K562 (cell line): ENCODE measurements at regions not wholly inside any gene's neighbourhood (a gene's known extent, or its start where the extent isn't known, plus 50 kb on each side); places are given as distances from the start of the nearest gene placed in this dataset.

Source experiments
- ATAC-seq: fragments of 200-7000 bp; cut with Tn5 transposase; 3 replicates; pipeline ENCODE4 v1.9.1; 2020; ENCODE audit warnings: moderate library complexity
- BruUV-seq: library from RNA; stranded (reverse); fragments of 400-500 nt; replicated peaks from 2 replicates; lab custom pipeline; 2021; lab: Mats Ljungman, UMichigan
- CTCF ChIA-PET: fragments of 300-600 bp; formaldehyde crosslinking; extraction: SDS; loops from one replicate; lab custom pipeline; 2021; ENCODE audit warnings: low intra/inter-chr PET ratio; lab: Yijun Ruan, JAX
- POLR2A ChIA-PET: fragments of 300-600, 350-650 bp; sonication (Branson Sonifier 250); formaldehyde crosslinking; extraction: SDS; loops from one replicate; lab custom pipeline; 2021; ENCODE audit warnings: antibody characterized with exemption, inconsistent platforms; lab: Yijun Ruan, JAX
- DNase-seq, 4 experiments: peaks; one replicate each; pipeline versions ENCODE4 v3.0.0 to v3.0.0-alpha.2; 2011 to 2018; ENCODE audit warnings: low spot score in 3 of 4, mixed read lengths in 3 of 4; ENCODE audit errors: extremely low read depth in 1 of 4
- FAIRE-seq: peaks from 2 replicates; lab custom pipeline; 2011; peaks lifted over from hg19 to GRCh38; lab: Jason Lieb, UNC
- H2AFZ ChIP-seq: 2 replicates; pipeline ENCODE4 v1.6.0; 2011; ENCODE audit warnings: low read depth, low read length, control low read depth, inconsistent platforms
- H3K27ac ChIP-seq: fragments of 200-600 bp; 3 replicates; pipeline ENCODE4 v1.8.0; 2011; ENCODE audit warnings: low read depth, mild to moderate bottlenecking, control low read depth, inconsistent platforms, low read length, moderate library complexity, mixed read lengths; ENCODE audit errors: extremely low read depth
- H3K27me3 ChIP-seq, 2 experiments: fragments of 300-600 bp in 1 of 2; 2 replicates in 1 of 2; 3 replicates in 1 of 2; pipeline versions ENCODE4 v1.6.0 to v1.8.0; 2011; ENCODE audit warnings: inconsistent platforms in 2 of 2, low read length in 2 of 2, mild to moderate bottlenecking in 1 of 2, mixed read lengths in 1 of 2, moderate library complexity in 1 of 2; ENCODE audit not compliant: control insufficient read depth in 2 of 2, insufficient read depth in 2 of 2
- H3K36me3 ChIP-seq: fragments of 300-600 bp; 3 replicates; pipeline ENCODE4 v1.8.0; 2011; ENCODE audit warnings: mild to moderate bottlenecking, low read length, inconsistent platforms; ENCODE audit not compliant: control insufficient read depth, insufficient read depth
- H3K4me1 ChIP-seq, 2 experiments: fragments of 200-600 bp in 1 of 2; replicated peaks in 1 of 2; 2 replicates in 1 of 2; 3 replicates in 1 of 2; pipeline versions ENCODE4 v1.5.1 to v1.8.0; 2011; ENCODE audit warnings: inconsistent platforms in 2 of 2, low read length in 2 of 2, mild to moderate bottlenecking in 1 of 2, mixed read lengths in 1 of 2, moderate library complexity in 1 of 2; ENCODE audit not compliant: control insufficient read depth in 2 of 2, insufficient read depth in 2 of 2
- H3K4me2 ChIP-seq: 2 replicates; pipeline ENCODE4 v1.6.1; 2011; ENCODE audit warnings: low read length, control low read depth, inconsistent platforms, mixed read lengths; ENCODE audit not compliant: insufficient read depth
- H3K4me3 ChIP-seq: fragments of 200-600 bp; sonication (generic), shearing (Covaris generic); 2 replicates; pipeline ENCODE4 v1.5.1; 2016; ENCODE audit warnings: control low read depth, inconsistent platforms
- H3K79me2 ChIP-seq: fragments of 200-600 bp; 3 replicates; pipeline ENCODE4 v1.8.0; 2011; ENCODE audit warnings: low read length, inconsistent platforms; ENCODE audit not compliant: control insufficient read depth, insufficient read depth
- H3K9ac ChIP-seq, 2 experiments: 2 replicates each; pipeline versions ENCODE4 v1.6.0 to v1.6.1; 2011; ENCODE audit warnings: low read depth in 2 of 2, low read length in 2 of 2, control low read depth in 1 of 2, inconsistent platforms in 1 of 2, mild to moderate bottlenecking in 1 of 2, mixed read lengths in 1 of 2; ENCODE audit not compliant: insufficient read depth in 1 of 2
- H3K9me1 ChIP-seq: one replicate; pipeline ENCODE4 v1.6.0; 2011; ENCODE audit warnings: inconsistent platforms, mild to moderate bottlenecking, low read length, moderate library complexity; ENCODE audit not compliant: control insufficient read depth, insufficient read depth
- H3K9me3 ChIP-seq: replicated peaks from 2 replicates; pipeline ENCODE4 v1.5.1; 2011; ENCODE audit warnings: low read depth, low read length, inconsistent platforms; ENCODE audit not compliant: control insufficient read depth, insufficient read depth
- H4K20me1 ChIP-seq: replicated peaks from 2 replicates; pipeline ENCODE4 v1.6.1; 2011; ENCODE audit warnings: low read length, inconsistent platforms, mixed read lengths; ENCODE audit not compliant: control insufficient read depth, insufficient read depth
- ATF3 ChIP-seq, 2 experiments: fragments of 450-650 bp in 1 of 2; sonication (generic) in 1 of 2; formaldehyde crosslinking in 1 of 2; IDR thresholded peaks in 1 of 2; conservative IDR thresholded peaks in 1 of 2; 2 replicates each; pipeline versions ENCODE4 v1.6.1 to v1.8.1; 2016 to 2023; ENCODE audit warnings: mild to moderate bottlenecking in 2 of 2, moderate library complexity in 2 of 2, inconsistent platforms in 1 of 2, missing genetic modification reagents in 1 of 2
- CBX8 ChIP-seq: fragments of 200-600 bp; sonication (generic); IDR thresholded peaks from 2 replicates; pipeline ENCODE4 v1.6.1; 2012; ENCODE audit warnings: borderline replicate concordance, mixed run types, low read depth, mild to moderate bottlenecking, moderate library complexity, mixed read lengths, low read length, control low read depth, inconsistent platforms; ENCODE audit not compliant: poor library complexity, severe bottlenecking; ENCODE audit errors: extremely low read depth
- COPS2 ChIP-seq: fragments of 450-650 bp; conservative IDR thresholded peaks from 2 replicates; pipeline ENCODE4 v1.6.1; 2016; ENCODE audit warnings: mild to moderate bottlenecking, moderate library complexity
- ESRRB ChIP-seq: fragments of 250-450 bp; sonication (Bioruptor Pico); IDR thresholded peaks from 2 replicates; pipeline ENCODE4 v1.5.0; 2020; ENCODE audit warnings: mild to moderate bottlenecking, moderate library complexity, borderline replicate concordance
- SMAD3 ChIP-seq: fragments of 450-650 bp; formaldehyde crosslinking; conservative IDR thresholded peaks from 2 replicates; pipeline ENCODE4 v1.4.0; 2020; ENCODE audit warnings: mild to moderate bottlenecking
- THAP12 ChIP-seq: fragments of 250-450 bp; sonication (Bioruptor Pico); IDR thresholded peaks from 2 replicates; pipeline ENCODE4 v1.9.0; 2021; ENCODE audit warnings: mild to moderate bottlenecking, inconsistent platforms
- THRAP3 ChIP-seq: fragments of 450-650 bp; IDR thresholded peaks from 2 replicates; pipeline ENCODE4 v1.6.1; 2016; ENCODE audit warnings: mild to moderate bottlenecking, inconsistent platforms, borderline replicate concordance
- ZNF398 ChIP-seq: fragments of 250-450 bp; sonication (Bioruptor Pico); IDR thresholded peaks from 2 replicates; pipeline ENCODE4 v1.8.0; 2021; ENCODE audit warnings: moderate library complexity, mild to moderate bottlenecking, inconsistent platforms
- ZNF507 ChIP-seq: conservative IDR thresholded peaks from 2 replicates; pipeline ENCODE4 v1.6.1; 2017; ENCODE audit warnings: missing genetic modification characterization, missing compliant biosample characterization
- ZNF609 ChIP-seq: sonication (generic); formaldehyde crosslinking; IDR thresholded peaks from 2 replicates; pipeline ENCODE4 v1.8.1; 2023; ENCODE audit warnings: missing genetic modification reagents, mild to moderate bottlenecking, borderline replicate concordance
- ZNF830 ChIP-seq: fragments of 250-450 bp; sonication (Bioruptor Pico); IDR thresholded peaks from 2 replicates; pipeline ENCODE4 v1.5.0; 2021; ENCODE audit warnings: mild to moderate bottlenecking
- WGBS: fragments of 100-300 bp; shearing (Covaris generic); methylation state at CpG from one replicate; pipeline ENCODE4 v1.1.6; 2016; ENCODE audit warnings: low coverage, mixed read lengths; ENCODE audit not compliant: insufficient coverage; ENCODE audit errors: missing lambda C conversion rate; 5-methylcytosine and 5-hydroxymethylcytosine counted together
- in situ Hi-C: fragments of 300-500 bp; cut with MboI; formaldehyde crosslinking; loops from 4 replicates; pipeline ENCODE4 v1.15.0; 2018; ENCODE audit warnings: inconsistent platforms, mixed read lengths
- intact Hi-C: fragments of 100-400 bp; cut with micrococcal nuclease; formaldehyde crosslinking; loops from 2 replicates; pipeline ENCODE4 v1.14.2; 2022

GRCh38 chr18:75346671-75347070 lies 80.8 kb downstream of the SMIM21 start:
- Histone ChIP-seq H3K4me2 (no peak overlapping the region), H3K9me3 (no peaks in the 10 kb centered on the region), H3K9me1 (no peaks in the 10 kb centered on the region), H3K9ac (no peak overlapping the region), H2AFZ (no peak overlapping the region), H3K79me2 (no peaks in the 10 kb centered on the region), H3K4me3 (no peak overlapping the region), H3K4me1 (no peaks in the 10 kb centered on the region), H3K27ac (no peak overlapping the region), H4K20me1 (no peaks in the 10 kb centered on the region), H3K27me3 (no peaks in the 10 kb centered on the region), H3K36me3 (no peaks in the 10 kb centered on the region)
- 0% methylated on average over 6 of the region's 6 CpGs for WGBS
- no peak for TF ChIP-seq ZNF398 (CRISPR knock-in tag)
- no peak for TF ChIP-seq ZNF507 (tag)
- TF ChIP-seq ATF3 (IDR thresholded peaks at IDR 0.05): no peak
- no peak for TF ChIP-seq ATF3 (CRISPR knock-in tag; conservative IDR thresholded peaks at IDR 0.05)
- TF ChIP-seq SMAD3 (CRISPR knock-in tag): no peak
- no peak for TF ChIP-seq ZNF609 (CRISPR knock-in tag)
- TF ChIP-seq ZNF830: no peak
- TF ChIP-seq THAP12 (CRISPR knock-in tag): no peak
- TF ChIP-seq ESRRB (CRISPR knock-in tag): no peak
- TF ChIP-seq THRAP3: no peak
- no peak for TF ChIP-seq COPS2
- no peak for TF ChIP-seq CBX8
- ATAC-seq: no peak
- DNase-seq: no peak
- ChIA-PET CTCF (no interaction called here), POLR2A (no interaction called here)
- in situ Hi-C loops (no loop called here), intact Hi-C loops (no loop called here)
- FAIRE-seq: no peak
- no TSS peak for BruUV-seq
